ENCODE measurements at regions not wholly inside any gene's neighbourhood (a gene's known extent, or its start where the extent isn't known, plus 50 kb on each side); places are given as distances from the start of the nearest gene placed in this dataset.

DNA sequence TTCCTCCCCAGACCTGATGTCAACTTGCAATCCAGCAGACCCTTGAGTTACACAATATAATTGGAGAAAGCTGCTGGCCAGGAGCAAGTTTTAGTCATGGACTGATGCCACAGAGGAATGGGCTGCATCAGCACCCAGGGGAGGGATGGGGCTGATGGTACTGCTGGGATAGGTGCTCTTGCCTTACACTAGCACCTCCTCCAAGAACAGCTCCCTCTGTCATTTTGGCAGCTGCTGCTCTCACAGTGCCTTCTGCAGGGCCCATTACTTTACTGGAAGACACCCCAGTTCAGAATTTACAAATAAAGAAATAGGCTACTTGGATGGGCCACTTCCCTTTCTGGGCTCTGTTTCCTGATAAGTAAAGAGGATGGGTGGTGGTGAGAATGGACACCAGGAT is 85.3 kb upstream of the RORA start:
- Mint-ChIP-seq H3K4me1 (ENCODE audit: low read depth) (no peaks in the 10 kb centered on the region), H3K4me3 (no peak overlapping the region), H3K27me3 (no peaks in the 10 kb centered on the region), H3K36me3 (ENCODE audit: low read depth) (no peaks in the 10 kb centered on the region), H3K27ac (no peak overlapping the region), H3K9me3 (no peaks in the 10 kb centered on the region)
- ChIA-PET POLR2A (no interaction called here), CTCF (no interaction called here)
- no peak for TF ChIP-seq CTCF (IDR thresholded peaks at IDR 0.05)
- no peak for DNase-seq
- intact Hi-C loops (cut with micrococcal nuclease) = no loop called here
- no peak for ATAC-seq

- no peaks in the 10 kb centered on the region for H3K9me3 Mint-ChIP-seq
- H3K4me1 Mint-ChIP-seq (ENCODE audit: low read depth) = no peaks in the 10 kb centered on the region
- no peak overlapping the region for H3K27ac Mint-ChIP-seq
- no peak overlapping the region for H3K4me3 Mint-ChIP-seq
- intact Hi-C loops (cut with micrococcal nuclease) = no loop called here
- DNase-seq = no peak
- ATAC-seq = no peak
- H3K36me3 Mint-ChIP-seq (ENCODE audit: low read depth) = no peaks in the 10 kb centered on the region
- POLR2A ChIA-PET = no interaction called here
- CTCF ChIA-PET = interaction anchor here (1.1 kb wide), 1 partner anchor 11 kb away, joined by 4 read pairs; no protein-coding TSS in a partner anchor
- peaks cover 5% of the 10 kb centered on the region for H3K27me3 Mint-ChIP-seq
- TF ChIP-seq CTCF (IDR thresholded peaks at IDR 0.05) = no peak
Measured at GRCh38 chr15:61309617-61310016, 80.5 kb upstream of the RORA start.

DNA sequence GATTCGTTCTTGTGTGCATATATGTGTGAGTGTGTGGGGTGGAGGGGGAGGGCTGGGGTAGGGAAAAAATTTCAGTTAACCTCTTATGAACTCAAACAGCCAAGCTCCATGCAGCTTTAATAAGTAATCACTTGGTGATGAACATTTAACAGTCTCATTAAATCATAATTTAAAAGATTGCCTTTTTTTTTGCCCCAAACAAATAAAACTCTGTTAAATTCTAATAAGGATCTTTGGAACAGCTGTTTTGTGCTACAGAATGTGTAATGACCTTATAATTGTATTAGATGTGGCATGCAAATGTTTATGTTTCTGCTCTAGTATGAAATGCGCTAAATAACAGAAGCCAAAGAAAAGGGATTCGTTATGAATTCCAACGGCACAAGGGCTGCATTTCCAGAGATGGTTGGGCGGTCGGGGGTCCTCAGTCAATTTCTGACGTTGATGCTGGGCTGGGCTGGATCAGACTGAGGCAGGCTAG is 80.0 kb upstream of the RORA start:
- Mint-ChIP-seq H3K27ac (no peak overlapping the region), H3K4me1 (ENCODE audit: low read depth) (no peaks in the 10 kb centered on the region), H3K36me3 (ENCODE audit: low read depth) (no peaks in the 10 kb centered on the region), H3K9me3 (no peaks in the 10 kb centered on the region), H3K4me3 (no peak overlapping the region), H3K27me3 (peaks cover 5% of the 10 kb centered on the region)
- TF ChIP-seq CTCF (IDR thresholded peaks at IDR 0.05) = no peak
- ChIA-PET CTCF (interaction anchor here (1.1 kb wide), 1 partner anchor 11 kb away, joined by 4 read pairs; no protein-coding TSS in a partner anchor), POLR2A (no interaction called here)
- DNase-seq (no peak), ATAC-seq (no peak)
- intact Hi-C loops (cut with micrococcal nuclease) = no loop called here

DNA sequence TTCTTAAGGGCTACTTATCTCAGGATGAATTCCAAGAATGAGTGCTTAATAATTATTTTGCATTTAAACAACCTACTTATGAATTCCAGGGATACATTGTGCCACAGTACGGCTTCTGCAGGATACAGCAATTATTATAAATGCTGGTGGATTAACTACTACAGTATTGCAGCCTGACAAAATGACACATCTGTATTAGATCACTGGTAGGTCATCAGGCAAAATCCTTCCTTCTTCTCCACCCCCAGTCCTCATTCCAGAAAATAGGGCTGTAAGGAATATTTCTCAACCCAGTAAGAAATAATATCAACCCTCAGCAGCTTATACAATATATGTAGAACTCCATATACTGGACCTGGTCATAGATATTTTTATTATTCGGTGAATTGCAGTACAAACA is 79.3 kb upstream of the RORA start:
- H3K27ac Mint-ChIP-seq = no peak overlapping the region
- no peak for TF ChIP-seq CTCF (IDR thresholded peaks at IDR 0.05)
- no peak overlapping the region for H3K4me3 Mint-ChIP-seq
- ChIA-PET POLR2A (no interaction called here), CTCF (interaction anchor here (0.6 to 1.1 kb wide), 2 partner anchors 10 to 998 kb away, joined by 3 to 4 read pairs; no protein-coding TSS in a partner anchor)
- DNase-seq (no peak), ATAC-seq (no peak)
- H3K27me3 Mint-ChIP-seq = peaks cover 5% of the 10 kb centered on the region
- H3K9me3 Mint-ChIP-seq = no peaks in the 10 kb centered on the region
- no peaks in the 10 kb centered on the region for H3K36me3 Mint-ChIP-seq (ENCODE audit: low read depth)
- no peaks in the 10 kb centered on the region for H3K4me1 Mint-ChIP-seq (ENCODE audit: low read depth)
- intact Hi-C loops (cut with micrococcal nuclease) = no loop called here

- DNase-seq = no peak
- CTCF ChIA-PET = no interaction called here
- TF ChIP-seq CTCF (IDR thresholded peaks at IDR 0.05) = no peak
- Mint-ChIP-seq H3K27me3 (peaks cover 5% of the 10 kb centered on the region), H3K27ac (no peak overlapping the region), H3K4me3 (no peak overlapping the region), H3K36me3 (ENCODE audit: low read depth) (no peaks in the 10 kb centered on the region), H3K9me3 (no peaks in the 10 kb centered on the region), H3K4me1 (ENCODE audit: low read depth) (no peaks in the 10 kb centered on the region)
- POLR2A ChIA-PET = no interaction called here
- no peak for ATAC-seq
- intact Hi-C loops (cut with micrococcal nuclease) = no loop called here
Measured at GRCh38 chr15:61307474-61307873, 78.4 kb upstream of the RORA start.

Measured in activated CD8-positive, alpha-beta T cell treated with anti-CD3 and anti-CD28 coated beads for 36 hours (primary cell).